ENCODE measurements at regions not wholly inside any gene's neighbourhood (a gene's known extent, or its start where the extent isn't known, plus 50 kb on each side); places are given as distances from the start of the nearest gene placed in this dataset.

GRCh38 chr13:22423261-22423660, 752.4 kb downstream of the FGF9 start:
- Histone ChIP-seq H3K27ac (ENCODE audit: low read length) (no peak overlapping the region), H3K36me3 (ENCODE audit: control insufficient read depth in 1 of 2, insufficient read depth in 2 of 2, low read length in 2 of 2) (no peaks in the 10 kb centered on the region), H3K4me1 (ENCODE audit: control insufficient read depth in 1 of 2, insufficient read depth in 2 of 2, low read length in 2 of 2) (no peaks in the 10 kb centered on the region), H3K27me3 (ENCODE audit: low read depth, low read length) (no peaks in the 10 kb centered on the region), H3K9me3 (ENCODE audit: control insufficient read depth in 1 of 2, low read length in 2 of 2) (no peaks in the 10 kb centered on the region), H3K4me3 (ENCODE audit: low read depth in 1 of 2, low read length in 2 of 2) (no peak overlapping the region)

GRCh38 chr13:22425087-22425486, 754.2 kb downstream of the FGF9 start:
- no peaks in the 10 kb centered on the region for H3K4me1 ChIP-seq (ENCODE audit: control insufficient read depth in 1 of 2, insufficient read depth in 2 of 2, low read length in 2 of 2)
- H3K27ac ChIP-seq (ENCODE audit: low read length): no peak overlapping the region
- H3K27me3 ChIP-seq (ENCODE audit: low read depth, low read length): no peaks in the 10 kb centered on the region
- no peaks in the 10 kb centered on the region for H3K36me3 ChIP-seq (ENCODE audit: control insufficient read depth in 1 of 2, insufficient read depth in 2 of 2, low read length in 2 of 2)
- no peaks in the 10 kb centered on the region for H3K9me3 ChIP-seq (ENCODE audit: control insufficient read depth in 1 of 2, low read length in 2 of 2)
- no peak overlapping the region for H3K4me3 ChIP-seq (ENCODE audit: low read depth in 1 of 2, low read length in 2 of 2)

- Histone ChIP-seq H3K27ac (ENCODE audit: low read length) (no peak overlapping the region), H3K9me3 (ENCODE audit: control insufficient read depth in 1 of 2, low read length in 2 of 2) (no peaks in the 10 kb centered on the region), H3K27me3 (ENCODE audit: low read depth, low read length) (no peaks in the 10 kb centered on the region), H3K4me1 (ENCODE audit: control insufficient read depth in 1 of 2, insufficient read depth in 2 of 2, low read length in 2 of 2) (no peaks in the 10 kb centered on the region), H3K36me3 (ENCODE audit: control insufficient read depth in 1 of 2, insufficient read depth in 2 of 2, low read length in 2 of 2) (no peaks in the 10 kb centered on the region), H3K4me3 (ENCODE audit: low read depth in 1 of 2, low read length in 2 of 2) (no peak overlapping the region)
Measured at GRCh38 chr13:22427066-22427465, 753.7 kb upstream of the SGCG start.

- Histone ChIP-seq H3K4me1 (ENCODE audit: control insufficient read depth in 1 of 2, insufficient read depth in 2 of 2, low read length in 2 of 2) (no peaks in the 10 kb centered on the region), H3K4me3 (ENCODE audit: low read depth in 1 of 2, low read length in 2 of 2) (no peak overlapping the region), H3K36me3 (ENCODE audit: control insufficient read depth in 1 of 2, insufficient read depth in 2 of 2, low read length in 2 of 2) (no peaks in the 10 kb centered on the region), H3K27me3 (ENCODE audit: low read depth, low read length) (no peaks in the 10 kb centered on the region), H3K9me3 (ENCODE audit: control insufficient read depth in 1 of 2, low read length in 2 of 2) (no peaks in the 10 kb centered on the region), H3K27ac (ENCODE audit: low read length) (no peak overlapping the region)
Measured at GRCh38 chr13:22427783-22428182, 753.0 kb upstream of the SGCG start.

- H3K4me3 ChIP-seq (ENCODE audit: low read depth in 1 of 2, low read length in 2 of 2): no peak overlapping the region
- H3K9me3 ChIP-seq (ENCODE audit: control insufficient read depth in 1 of 2, low read length in 2 of 2): no peaks in the 10 kb centered on the region
- no peaks in the 10 kb centered on the region for H3K4me1 ChIP-seq (ENCODE audit: control insufficient read depth in 1 of 2, insufficient read depth in 2 of 2, low read length in 2 of 2)
Measured at GRCh38 chr13:22428188-22428828, 752.5 kb upstream of the SGCG start.

GRCh38 chr13:22432690-22433089, 748.1 kb upstream of the SGCG start:
- H3K36me3 ChIP-seq (ENCODE audit: control insufficient read depth in 1 of 2, insufficient read depth in 2 of 2, low read length in 2 of 2): no peaks in the 10 kb centered on the region

More at GRCh38 chr13:22428188-22428828, 752.5 kb upstream of the SGCG start:
- Histone ChIP-seq H3K27ac (ENCODE audit: low read length) (no peak overlapping the region), H3K27me3 (ENCODE audit: low read depth, low read length) (no peaks in the 10 kb centered on the region), H3K36me3 (ENCODE audit: control insufficient read depth in 1 of 2, insufficient read depth in 2 of 2, low read length in 2 of 2) (no peaks in the 10 kb centered on the region)

GRCh38 chr13:22447132-22447886, 733.5 kb upstream of the SGCG start:
- H3K27me3 ChIP-seq (ENCODE audit: low read depth, low read length): no peaks in the 10 kb centered on the region
- peaks cover 0 to 3% of the 10 kb centered on the region in 2 donors for H3K4me1 ChIP-seq (ENCODE audit: control insufficient read depth in 1 of 2, insufficient read depth in 2 of 2, low read length in 2 of 2)
- no peak overlapping the region for H3K27ac ChIP-seq (ENCODE audit: low read length)
- no peaks in the 10 kb centered on the region for H3K36me3 ChIP-seq (ENCODE audit: control insufficient read depth in 1 of 2, insufficient read depth in 2 of 2, low read length in 2 of 2)
- H3K9me3 ChIP-seq (ENCODE audit: control insufficient read depth in 1 of 2, low read length in 2 of 2): no peaks in the 10 kb centered on the region
- H3K4me3 ChIP-seq (ENCODE audit: low read depth in 1 of 2, low read length in 2 of 2): no peak overlapping the region

More at GRCh38 chr13:22432690-22433089, 748.1 kb upstream of the SGCG start:
- no peaks in the 10 kb centered on the region for H3K4me1 ChIP-seq (ENCODE audit: control insufficient read depth in 1 of 2, insufficient read depth in 2 of 2, low read length in 2 of 2)
- no peaks in the 10 kb centered on the region for H3K9me3 ChIP-seq (ENCODE audit: control insufficient read depth in 1 of 2, low read length in 2 of 2)
- H3K27ac ChIP-seq (ENCODE audit: low read length): no peak overlapping the region
- no peak overlapping the region for H3K4me3 ChIP-seq (ENCODE audit: low read depth in 1 of 2, low read length in 2 of 2)
- H3K27me3 ChIP-seq (ENCODE audit: low read depth, low read length): no peaks in the 10 kb centered on the region

- Histone ChIP-seq H3K4me3 (ENCODE audit: low read depth in 1 of 2, low read length in 2 of 2) (no peak overlapping the region), H3K9me3 (ENCODE audit: control insufficient read depth in 1 of 2, low read length in 2 of 2) (no peaks in the 10 kb centered on the region), H3K4me1 (ENCODE audit: control insufficient read depth in 1 of 2, insufficient read depth in 2 of 2, low read length in 2 of 2) (peaks cover 0 to 3% of the 10 kb centered on the region in 2 donors), H3K27me3 (ENCODE audit: low read depth, low read length) (no peaks in the 10 kb centered on the region), H3K27ac (ENCODE audit: low read length) (no peak overlapping the region), H3K36me3 (ENCODE audit: control insufficient read depth in 1 of 2, insufficient read depth in 2 of 2, low read length in 2 of 2) (no peaks in the 10 kb centered on the region)
Measured at GRCh38 chr13:22449251-22449650, 731.5 kb upstream of the SGCG start.

GRCh38 chr13:22451327-22451741, 729.4 kb upstream of the SGCG start:
- no peak overlapping the region for H3K4me3 ChIP-seq (ENCODE audit: low read depth in 1 of 2, low read length in 2 of 2)
- H3K36me3 ChIP-seq (ENCODE audit: control insufficient read depth in 1 of 2, insufficient read depth in 2 of 2, low read length in 2 of 2): no peaks in the 10 kb centered on the region
- peaks cover 0 to 3% of the 10 kb centered on the region in 2 donors for H3K4me1 ChIP-seq (ENCODE audit: control insufficient read depth in 1 of 2, insufficient read depth in 2 of 2, low read length in 2 of 2)
- H3K27me3 ChIP-seq (ENCODE audit: low read depth, low read length): no peaks in the 10 kb centered on the region
- H3K9me3 ChIP-seq (ENCODE audit: control insufficient read depth in 1 of 2, low read length in 2 of 2): no peaks in the 10 kb centered on the region
- H3K27ac ChIP-seq (ENCODE audit: low read length): no peak overlapping the region

- H3K27me3 ChIP-seq (ENCODE audit: low read depth, low read length): no peaks in the 10 kb centered on the region
- H3K4me3 ChIP-seq (ENCODE audit: low read depth in 1 of 2, low read length in 2 of 2): no peak overlapping the region
- H3K36me3 ChIP-seq (ENCODE audit: control insufficient read depth in 1 of 2, insufficient read depth in 2 of 2, low read length in 2 of 2): no peaks in the 10 kb centered on the region
- H3K27ac ChIP-seq (ENCODE audit: low read length): no peak overlapping the region
- H3K9me3 ChIP-seq (ENCODE audit: control insufficient read depth in 1 of 2, low read length in 2 of 2): no peaks in the 10 kb centered on the region
- peaks cover 0 to 3% of the 10 kb centered on the region in 2 donors for H3K4me1 ChIP-seq (ENCODE audit: control insufficient read depth in 1 of 2, insufficient read depth in 2 of 2, low read length in 2 of 2)
Measured at GRCh38 chr13:22454586-22454985, 726.2 kb upstream of the SGCG start.

- H3K27ac ChIP-seq (ENCODE audit: low read length): no peak overlapping the region
- no peak overlapping the region for H3K4me3 ChIP-seq (ENCODE audit: low read depth in 1 of 2, low read length in 2 of 2)
- no peaks in the 10 kb centered on the region for H3K36me3 ChIP-seq (ENCODE audit: control insufficient read depth in 1 of 2, insufficient read depth in 2 of 2, low read length in 2 of 2)
- peaks cover 0 to 3% of the 10 kb centered on the region in 2 donors for H3K4me1 ChIP-seq (ENCODE audit: control insufficient read depth in 1 of 2, insufficient read depth in 2 of 2, low read length in 2 of 2)
- no peaks in the 10 kb centered on the region for H3K9me3 ChIP-seq (ENCODE audit: control insufficient read depth in 1 of 2, low read length in 2 of 2)
- H3K27me3 ChIP-seq (ENCODE audit: low read depth, low read length): no peaks in the 10 kb centered on the region
Measured at GRCh38 chr13:22455036-22455435, 725.7 kb upstream of the SGCG start.
